ENCODE measurements at regions not wholly inside any gene's neighbourhood (a gene's known extent, or its start where the extent isn't known, plus 50 kb on each side); places are given as distances from the start of the nearest gene placed in this dataset.
"Not testable (repeated sequence)": the region's sequence is repeated elsewhere in the genome, so short reads cannot be mapped to it uniquely, and the experiment has no call there.

DNA sequence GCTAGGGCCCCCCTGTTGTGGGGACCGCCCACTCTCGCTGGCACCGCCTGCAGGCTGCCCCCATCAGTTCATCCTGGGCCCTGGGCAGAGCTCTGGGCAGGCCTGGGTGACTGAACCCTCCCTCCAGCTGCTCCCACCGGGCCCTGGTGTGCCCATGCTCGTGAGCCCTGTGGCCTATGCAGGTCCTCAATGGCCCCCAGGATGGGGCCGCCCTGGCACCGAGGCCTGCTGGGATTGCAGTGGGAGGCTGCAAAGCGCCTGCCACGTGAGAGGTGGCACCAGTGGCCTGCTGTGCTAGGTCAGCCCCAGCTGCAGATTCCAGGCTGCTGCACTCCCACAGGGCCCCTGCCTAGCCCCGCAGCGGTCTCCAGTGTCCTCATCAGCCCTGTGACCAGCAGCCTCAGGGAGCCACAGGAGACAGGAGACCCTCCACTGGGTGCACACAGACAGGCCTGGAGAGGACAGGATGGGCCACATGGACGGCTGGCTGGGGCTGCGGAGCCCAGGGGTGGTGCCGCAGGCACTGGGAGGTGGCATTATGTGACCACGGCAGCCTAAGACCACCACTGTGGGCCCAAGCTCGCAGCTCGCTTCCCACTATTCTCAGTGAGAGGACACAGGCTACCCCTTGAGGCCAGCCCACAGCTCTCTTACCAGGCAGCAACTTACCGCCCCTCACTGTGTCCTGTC is 199.4 kb downstream of the BCR start:
- not testable (repeated sequence) for DNase-seq (ENCODE audit: low read depth)

DNA sequence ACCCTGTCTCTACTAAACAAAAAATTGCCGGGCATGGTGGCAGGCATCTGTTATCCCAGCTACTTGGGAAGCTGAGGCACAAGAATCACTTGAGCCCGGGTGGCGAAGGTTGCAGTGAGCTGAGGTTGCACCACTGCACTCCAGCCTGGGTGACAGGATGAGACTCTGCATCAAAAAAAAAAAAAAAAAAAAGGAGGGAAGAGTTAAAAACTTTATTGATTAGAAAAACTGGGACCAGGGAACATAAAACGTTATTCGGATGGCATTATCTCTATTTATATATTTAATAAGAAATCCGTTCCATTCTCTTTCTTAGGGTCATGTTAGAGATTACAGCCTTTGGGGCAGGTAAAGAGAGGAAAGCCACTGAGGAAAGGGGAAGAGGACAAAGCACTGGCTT is 197.5 kb downstream of the BCR start:
- DNase-seq (ENCODE audit: low read depth), result no peak

GRCh38 chr22:23376256-23376655 is 195.9 kb downstream of the BCR start:
- no peak for DNase-seq (ENCODE audit: low read depth)

- no peak for DNase-seq (ENCODE audit: low read depth)
These were observed 194.9 kb downstream of the BCR start for GRCh38 chr22:23375031-23375827.

- DNase-seq (ENCODE audit: low read depth), result no peak
These were observed 193.3 kb downstream of the BCR start for GRCh38 chr22:23373601-23374000.

DNA sequence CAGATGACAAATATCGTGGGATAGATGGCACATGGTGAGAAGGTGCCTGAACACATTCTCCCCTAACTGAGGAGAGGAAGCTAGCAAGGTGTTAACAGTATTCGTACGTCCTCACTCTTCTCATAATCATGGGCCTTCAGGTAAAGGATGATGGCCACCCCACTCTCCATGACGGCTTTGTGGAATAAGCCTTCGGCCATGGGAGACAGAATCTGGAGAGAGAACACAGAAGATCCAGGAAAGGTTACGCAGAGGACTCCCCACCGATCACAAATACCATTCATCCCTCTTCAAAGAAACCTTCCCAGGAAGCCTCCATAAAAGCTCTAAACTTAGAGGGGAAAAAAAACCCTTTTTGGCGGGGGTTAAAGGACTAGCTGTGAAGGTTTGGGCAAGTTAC is 189.9 kb downstream of the BCR start:
- DNase-seq (ENCODE audit: low read depth), result no peak

GRCh38 chr22:23369054-23369685 is 188.9 kb downstream of the BCR start:
- DNase-seq (ENCODE audit: low read depth), result no peak
